ENCODE measurements at regions not wholly inside any gene's neighbourhood (a gene's known extent, or its start where the extent isn't known, plus 50 kb on each side); places are given as distances from the start of the nearest gene placed in this dataset.

- Histone ChIP-seq H3K36me3 (ENCODE audit: insufficient read depth, low read length) (no peaks in the 10 kb centered on the region), H3K27me3 (ENCODE audit: control insufficient read depth in 1 of 2, insufficient read depth in 2 of 2, low read length in 2 of 2) (no peaks in the 10 kb centered on the region), H3K27ac (ENCODE audit: low read depth in 1 of 2, low read length in 2 of 2) (no peak overlapping the region), H3K4me3 (ENCODE audit: low read length) (no peak overlapping the region), H3K4me1 (ENCODE audit: insufficient read depth, low read length) (no peaks in the 10 kb centered on the region), H3K9me3 (ENCODE audit: control insufficient read depth in 1 of 2, insufficient read depth in 1 of 2, low read length in 2 of 2) (peaks cover 0 to under 1% of the 10 kb centered on the region in 2 experiments)
- no peak for ATAC-seq (ENCODE audit: poor library complexity)
- Mint-ChIP-seq H3K4me1 (ENCODE audit: low read depth) (no peaks in the 10 kb centered on the region), H3K4me3 (no peak overlapping the region), H3K27ac (no peak overlapping the region), H3K9me3 (peaks cover 3% of the 10 kb centered on the region), H3K36me3 (ENCODE audit: low read depth) (no peaks in the 10 kb centered on the region), H3K27me3 (no peaks in the 10 kb centered on the region)
- TF ChIP-seq, protein P1, sequence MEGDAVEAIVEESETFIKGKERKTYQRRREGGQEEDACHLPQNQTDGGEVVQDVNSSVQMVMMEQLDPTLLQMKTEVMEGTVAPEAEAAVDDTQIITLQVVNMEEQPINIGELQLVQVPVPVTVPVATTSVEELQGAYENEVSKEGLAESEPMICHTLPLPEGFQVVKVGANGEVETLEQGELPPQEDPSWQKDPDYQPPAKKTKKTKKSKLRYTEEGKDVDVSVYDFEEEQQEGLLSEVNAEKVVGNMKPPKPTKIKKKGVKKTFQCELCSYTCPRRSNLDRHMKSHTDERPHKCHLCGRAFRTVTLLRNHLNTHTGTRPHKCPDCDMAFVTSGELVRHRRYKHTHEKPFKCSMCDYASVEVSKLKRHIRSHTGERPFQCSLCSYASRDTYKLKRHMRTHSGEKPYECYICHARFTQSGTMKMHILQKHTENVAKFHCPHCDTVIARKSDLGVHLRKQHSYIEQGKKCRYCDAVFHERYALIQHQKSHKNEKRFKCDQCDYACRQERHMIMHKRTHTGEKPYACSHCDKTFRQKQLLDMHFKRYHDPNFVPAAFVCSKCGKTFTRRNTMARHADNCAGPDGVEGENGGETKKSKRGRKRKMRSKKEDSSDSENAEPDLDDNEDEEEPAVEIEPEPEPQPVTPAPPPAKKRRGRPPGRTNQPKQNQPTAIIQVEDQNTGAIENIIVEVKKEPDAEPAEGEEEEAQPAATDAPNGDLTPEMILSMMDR (IDR thresholded peaks at IDR 0.05): no peak
- ChIA-PET POLR2A (no interaction called here), CTCF (no interaction called here)
- intact Hi-C loops (cut with DNase I, micrococcal nuclease): no loop called here
- DNase-seq: no peak
Observed at GRCh38 chr11:28636566-28636965, 528.4 kb downstream of the METTL15 start.

DNA sequence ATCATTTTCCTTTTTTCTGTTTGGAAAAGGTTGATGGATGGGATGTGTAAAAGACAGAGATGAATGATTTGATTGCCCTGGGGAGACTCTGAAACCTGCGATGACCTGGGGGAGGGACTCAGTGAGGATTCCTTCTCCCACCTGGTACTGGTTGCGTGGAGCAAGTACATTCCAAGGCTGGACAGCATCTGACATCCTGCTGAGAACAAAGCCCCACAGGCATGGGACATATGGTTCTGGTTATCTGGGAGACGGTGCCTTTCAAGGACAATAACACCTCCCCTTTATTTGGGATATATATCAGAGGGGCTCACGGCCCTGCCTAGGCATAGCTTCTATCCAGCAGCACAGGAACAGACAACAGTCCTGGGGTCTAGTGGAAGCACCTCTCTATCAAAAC lies 527.8 kb downstream of the METTL15 start:
- CTCF ChIA-PET: no interaction called here
- no peaks in the 10 kb centered on the region for H3K36me3 ChIP-seq (ENCODE audit: insufficient read depth, low read length)
- no peaks in the 10 kb centered on the region for H3K27me3 ChIP-seq (ENCODE audit: control insufficient read depth in 1 of 2, insufficient read depth in 2 of 2, low read length in 2 of 2)
- intact Hi-C loops (cut with DNase I, micrococcal nuclease): no loop called here
- POLR2A ChIA-PET: no interaction called here
- Mint-ChIP-seq H3K9me3 (peaks cover 3% of the 10 kb centered on the region), H3K36me3 (ENCODE audit: low read depth) (no peaks in the 10 kb centered on the region), H3K27ac (no peak overlapping the region), H3K4me1 (ENCODE audit: low read depth) (no peaks in the 10 kb centered on the region), H3K27me3 (no peaks in the 10 kb centered on the region), H3K4me3 (no peak overlapping the region)
- H3K4me3 ChIP-seq (ENCODE audit: low read length): no peak overlapping the region
- no peak for DNase-seq
- H3K27ac ChIP-seq (ENCODE audit: low read depth in 1 of 2, low read length in 2 of 2): no peak overlapping the region
- ATAC-seq (ENCODE audit: poor library complexity): no peak
- no peaks in the 10 kb centered on the region for H3K4me1 ChIP-seq (ENCODE audit: insufficient read depth, low read length)
- no peaks in the 10 kb centered on the region for H3K9me3 ChIP-seq (ENCODE audit: control insufficient read depth in 1 of 2, insufficient read depth in 1 of 2, low read length in 2 of 2)
- TF ChIP-seq, protein P1 (IDR thresholded peaks at IDR 0.05): no peak

DNA sequence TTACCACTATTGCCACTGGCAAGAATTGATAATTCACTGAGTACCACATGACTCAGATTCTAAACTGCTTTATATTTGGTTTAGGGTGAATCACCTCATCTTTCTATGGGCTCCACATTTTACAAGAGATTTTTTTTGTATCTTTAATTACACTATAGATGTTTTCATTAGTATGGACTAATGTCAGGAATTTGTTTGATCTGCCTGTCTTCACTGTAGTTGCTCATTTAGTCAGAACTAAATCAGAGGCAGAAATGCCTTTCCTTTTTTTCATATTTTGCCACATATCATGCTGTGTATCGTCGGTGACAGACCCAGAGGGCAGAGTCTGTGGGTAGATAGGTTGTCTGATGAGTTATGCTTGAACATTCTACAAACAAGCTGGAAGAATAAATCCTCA lies 524.1 kb downstream of the METTL15 start:
- no peaks in the 10 kb centered on the region for H3K36me3 Mint-ChIP-seq (ENCODE audit: low read depth)

More for the DNA sequence above, 524.1 kb downstream of the METTL15 start:
- Mint-ChIP-seq H3K4me3 (no peak overlapping the region), H3K4me1 (ENCODE audit: low read depth) (no peaks in the 10 kb centered on the region), H3K27me3 (no peaks in the 10 kb centered on the region), H3K9me3 (peaks cover 7% of the 10 kb centered on the region), H3K27ac (no peak overlapping the region)
- ChIA-PET POLR2A (no interaction called here), CTCF (no interaction called here)
- TF ChIP-seq, protein P1 (IDR thresholded peaks at IDR 0.05): no peak
- DNase-seq (no peak), ATAC-seq (ENCODE audit: poor library complexity) (no peak)
- intact Hi-C loops (cut with DNase I, micrococcal nuclease): no loop called here
- Histone ChIP-seq H3K9me3 (ENCODE audit: control insufficient read depth in 1 of 2, insufficient read depth in 1 of 2, low read length in 2 of 2) (no peaks in the 10 kb centered on the region), H3K4me1 (ENCODE audit: insufficient read depth, low read length) (no peaks in the 10 kb centered on the region), H3K27me3 (ENCODE audit: control insufficient read depth in 1 of 2, insufficient read depth in 2 of 2, low read length in 2 of 2) (no peaks in the 10 kb centered on the region), H3K27ac (ENCODE audit: low read depth in 1 of 2, low read length in 2 of 2) (no peak overlapping the region), H3K36me3 (ENCODE audit: insufficient read depth, low read length) (no peaks in the 10 kb centered on the region), H3K4me3 (ENCODE audit: low read length) (no peak overlapping the region)

Data from CD4-positive, alpha-beta T cell (primary cell).